ENCODE measurements at regions not wholly inside any gene's neighbourhood (a gene's known extent, or its start where the extent isn't known, plus 50 kb on each side); places are given as distances from the start of the nearest gene placed in this dataset.
"Not testable (repeated sequence)": the region's sequence is repeated elsewhere in the genome, so short reads cannot be mapped to it uniquely, and the experiment has no call there.

GRCh38 chrX:91500499-91500898 lies 65.9 kb downstream of the PABPC5 start:
- H3K9me3 Mint-ChIP-seq; H3K27me3 Mint-ChIP-seq (ENCODE audit: low read depth); H3K4me1 Mint-ChIP-seq; H3K4me3 Mint-ChIP-seq; H3K36me3 Mint-ChIP-seq (ENCODE audit: low read depth); H3K27ac Mint-ChIP-seq (ENCODE audit: unreplicated experiment): not testable (repeated sequence)
- TF ChIP-seq CTCF (conservative IDR thresholded peaks at IDR 0.05), result peak; percentile 63
- DNase-seq (ENCODE audit: low read depth, low spot score), result peak; percentile 3

- not testable (repeated sequence) for H3K27me3 Mint-ChIP-seq (ENCODE audit: low read depth); H3K36me3 Mint-ChIP-seq (ENCODE audit: low read depth); DNase-seq (ENCODE audit: low read depth, low spot score); H3K27ac Mint-ChIP-seq (ENCODE audit: unreplicated experiment); H3K4me3 Mint-ChIP-seq; H3K9me3 Mint-ChIP-seq; H3K4me1 Mint-ChIP-seq
These were observed 95.6 kb downstream of the PABPC5 start for GRCh38 chrX:91530209-91530608.

GRCh38 chrX:91563127-91563526 lies 128.5 kb downstream of the PABPC5 start:
- not testable (repeated sequence) for H3K36me3 Mint-ChIP-seq (ENCODE audit: low read depth); DNase-seq (ENCODE audit: low read depth, low spot score); H3K4me3 Mint-ChIP-seq; H3K4me1 Mint-ChIP-seq; H3K27ac Mint-ChIP-seq (ENCODE audit: unreplicated experiment); H3K27me3 Mint-ChIP-seq (ENCODE audit: low read depth)
- H3K9me3 Mint-ChIP-seq, result peaks cover 10% of the 10 kb centered on the region

Data from neural crest cell (in vitro differentiated cells).